GM10266 (cell line): ENCODE measurements at regions not wholly inside any gene's neighbourhood (a gene's known extent, or its start where the extent isn't known, plus 50 kb on each side); places are given as distances from the start of the nearest gene placed in this dataset.

Experiments
- DNase-seq: peaks from one replicate; pipeline ENCODE4 v3.0.0; 2012; ENCODE audit errors: extremely low spot score
- TF ChIP-seq, protein P1 (sequence below): IDR thresholded peaks from 2 replicates; pipeline ENCODE4 v1.5.1; 2012; ENCODE audit warnings: mild to moderate bottlenecking, low read depth; ENCODE audit not compliant: control insufficient read depth, insufficient read depth; ENCODE audit errors: missing control alignments

GRCh38 chr4:24026596-24026995 lies 136.7 kb upstream of the PPARGC1A start:
- DNase-seq, result no peak
- TF ChIP-seq, protein P1, sequence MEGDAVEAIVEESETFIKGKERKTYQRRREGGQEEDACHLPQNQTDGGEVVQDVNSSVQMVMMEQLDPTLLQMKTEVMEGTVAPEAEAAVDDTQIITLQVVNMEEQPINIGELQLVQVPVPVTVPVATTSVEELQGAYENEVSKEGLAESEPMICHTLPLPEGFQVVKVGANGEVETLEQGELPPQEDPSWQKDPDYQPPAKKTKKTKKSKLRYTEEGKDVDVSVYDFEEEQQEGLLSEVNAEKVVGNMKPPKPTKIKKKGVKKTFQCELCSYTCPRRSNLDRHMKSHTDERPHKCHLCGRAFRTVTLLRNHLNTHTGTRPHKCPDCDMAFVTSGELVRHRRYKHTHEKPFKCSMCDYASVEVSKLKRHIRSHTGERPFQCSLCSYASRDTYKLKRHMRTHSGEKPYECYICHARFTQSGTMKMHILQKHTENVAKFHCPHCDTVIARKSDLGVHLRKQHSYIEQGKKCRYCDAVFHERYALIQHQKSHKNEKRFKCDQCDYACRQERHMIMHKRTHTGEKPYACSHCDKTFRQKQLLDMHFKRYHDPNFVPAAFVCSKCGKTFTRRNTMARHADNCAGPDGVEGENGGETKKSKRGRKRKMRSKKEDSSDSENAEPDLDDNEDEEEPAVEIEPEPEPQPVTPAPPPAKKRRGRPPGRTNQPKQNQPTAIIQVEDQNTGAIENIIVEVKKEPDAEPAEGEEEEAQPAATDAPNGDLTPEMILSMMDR, result no peak

GRCh38 chr4:24024605-24025004 lies 134.8 kb upstream of the PPARGC1A start:
- TF ChIP-seq, protein P1, result no peak
- no peak for DNase-seq

DNA sequence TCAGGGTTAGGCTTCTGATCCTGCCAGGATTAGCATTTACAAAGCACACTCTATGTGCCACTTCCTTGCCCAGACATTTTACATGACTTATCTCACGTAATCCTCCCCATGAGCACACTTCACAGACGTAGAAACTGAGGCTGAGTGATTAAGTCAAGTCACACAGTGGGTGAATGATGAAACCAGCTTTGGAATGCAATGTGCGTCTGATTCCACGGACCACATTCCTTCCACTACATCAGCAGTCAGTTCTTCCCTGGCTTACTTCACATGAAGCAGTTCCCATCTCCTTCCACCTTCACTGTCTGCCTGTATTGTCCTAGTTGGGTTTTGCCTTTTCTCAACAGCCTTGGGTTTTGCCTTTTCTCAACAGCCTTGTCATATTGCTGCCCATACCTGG lies 134.3 kb upstream of the PPARGC1A start:
- TF ChIP-seq, protein P1, result no peak
- DNase-seq, result no peak

DNA sequence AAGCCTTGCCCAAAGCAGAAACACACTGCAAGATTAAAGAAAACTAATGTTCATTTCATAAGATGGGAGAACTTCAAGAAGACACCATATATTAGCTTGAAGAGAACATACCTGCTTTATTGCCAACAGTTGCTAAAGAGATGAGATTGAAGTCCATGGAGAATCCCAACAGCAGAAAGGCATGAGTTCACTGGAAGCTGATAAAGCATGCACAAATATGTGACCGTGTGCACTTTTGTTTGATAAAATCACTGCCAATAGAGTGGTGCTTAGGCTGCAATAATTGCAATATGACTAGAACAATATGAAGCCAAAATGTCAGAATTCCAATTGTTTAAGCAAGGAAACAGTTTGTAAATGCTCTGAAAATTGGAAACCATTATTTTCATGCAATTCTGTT lies 125.9 kb upstream of the PPARGC1A start:
- DNase-seq, result no peak
- TF ChIP-seq, protein P1, result no peak

- TF ChIP-seq, protein P1, result no peak
- no peak for DNase-seq
Measured at GRCh38 chr4:24013668-24014422, 124.0 kb upstream of the PPARGC1A start.

- TF ChIP-seq, protein P1, result no peak
- no peak for DNase-seq
Measured at GRCh38 chr4:24010994-24011393, 121.1 kb upstream of the PPARGC1A start.

DNA sequence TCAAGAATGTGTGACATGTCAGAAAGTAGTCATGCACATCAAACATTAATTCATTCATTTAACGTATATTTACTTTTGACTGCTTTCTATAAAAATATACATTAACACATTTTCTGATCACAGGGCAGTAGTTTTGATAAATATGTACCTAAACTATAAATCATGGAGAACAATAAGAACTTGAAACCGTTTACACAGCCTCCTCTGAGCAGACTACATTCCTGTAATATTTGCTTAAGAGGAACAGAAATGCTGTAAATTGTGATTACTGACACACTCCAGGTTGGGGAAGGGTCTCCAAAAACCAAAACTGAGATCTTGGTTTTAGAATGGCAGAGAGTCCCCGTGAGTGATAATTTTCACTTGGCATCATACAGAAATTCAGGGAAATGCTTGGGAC lies 120.7 kb upstream of the PPARGC1A start:
- TF ChIP-seq, protein P1, result no peak
- DNase-seq, result no peak
